ENCODE measurements at regions not wholly inside any gene's neighbourhood (a gene's known extent, or its start where the extent isn't known, plus 50 kb on each side); places are given as distances from the start of the nearest gene placed in this dataset.

- TF ChIP-seq CTCF (IDR thresholded peaks at IDR 0.05; ENCODE audit: low read length) = no peak
- TF ChIP-seq EZH2 (IDR thresholded peaks at IDR 0.05; ENCODE audit: borderline replicate concordance, low read length) = no peak
Measured at GRCh38 chr9:1362845-1363244, 312.7 kb downstream of the DMRT2 start.

All from OCI-LY1 (cell line).